HG02885 (cell line): ENCODE measurements at regions not wholly inside any gene's neighbourhood (a gene's known extent, or its start where the extent isn't known, plus 50 kb on each side); places are given as distances from the start of the nearest gene placed in this dataset.

Experiments used
- ATAC-seq: cut with Tn5 transposase; IDR thresholded peaks from one replicate; pipeline ENCODE4 v1.9.1; 2021; ENCODE audit warnings: mild to moderate bottlenecking; ENCODE audit not compliant: unreplicated experiment, poor library complexity

DNA sequence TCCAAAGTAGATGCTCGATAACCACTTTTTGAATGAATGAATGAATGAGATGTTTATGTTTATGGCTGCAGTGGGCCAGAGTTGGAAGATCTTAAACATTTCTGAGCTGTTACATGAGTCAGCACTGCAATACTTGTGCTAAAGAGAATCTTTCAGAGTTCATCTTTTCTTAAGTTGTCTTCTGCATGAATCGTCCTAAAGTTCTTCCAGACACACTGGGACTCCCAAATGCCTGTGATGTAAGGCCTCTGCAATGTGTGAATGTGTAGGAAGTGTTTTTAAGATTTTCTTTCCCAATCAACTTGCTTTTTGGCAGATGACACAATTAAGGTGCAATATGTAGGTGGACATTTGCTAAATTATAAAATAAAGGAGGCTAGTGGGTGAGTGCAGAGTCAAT, 50.3 kb upstream of the TRIM9 start:
- ATAC-seq, result no peak

- no peak for ATAC-seq
Observed at GRCh38 chr14:51147183-51147582, 52.3 kb upstream of the TRIM9 start.

- no peak for ATAC-seq
Observed at GRCh38 chr14:51155326-51155725, 60.4 kb upstream of the TRIM9 start.

DNA sequence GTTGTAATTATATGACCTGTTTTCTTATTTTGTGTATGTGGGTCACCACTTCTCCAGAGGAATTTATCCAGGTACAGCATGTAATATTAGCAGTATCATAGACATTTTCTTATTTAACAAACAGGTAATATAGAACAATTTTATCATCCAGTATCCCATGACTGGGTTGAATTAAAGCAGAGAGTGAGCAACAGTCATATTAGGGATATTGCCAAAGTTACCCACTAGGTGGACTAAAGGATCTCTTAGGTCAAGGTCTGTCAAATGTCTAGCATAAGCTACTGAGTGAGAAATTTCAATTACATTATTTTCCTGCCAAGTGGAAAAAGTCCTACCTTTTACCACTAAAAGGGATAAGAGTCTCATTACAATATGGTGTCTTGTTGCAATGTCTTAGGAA, 62.1 kb upstream of the TRIM9 start:
- peak; percentile 71 for ATAC-seq

DNA sequence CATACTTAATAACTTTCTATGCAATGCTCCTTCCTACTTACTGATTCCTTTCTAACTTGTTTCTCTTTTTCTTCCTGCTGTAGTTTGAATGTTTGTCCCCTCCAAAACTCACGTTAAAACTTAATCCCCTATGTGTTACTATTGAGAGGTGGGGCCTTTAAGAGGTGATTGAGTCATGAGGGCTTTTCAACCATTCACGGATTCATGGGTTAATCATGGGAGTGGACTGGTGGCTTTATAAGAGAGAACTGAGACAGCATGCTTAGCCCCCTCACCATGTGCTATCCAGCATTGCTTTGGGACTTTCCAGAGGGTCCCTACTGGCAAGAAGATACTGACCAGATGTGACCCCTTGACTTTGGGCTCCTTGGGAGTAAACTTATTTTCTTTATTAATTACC, 66.0 kb upstream of the TRIM9 start:
- peak; percentile 45 for ATAC-seq

- no peak for ATAC-seq
Observed at GRCh38 chr14:51165415-51165814, 70.5 kb upstream of the TRIM9 start.

- peak; percentile 67 for ATAC-seq
Observed at GRCh38 chr14:51167587-51168214, 72.3 kb upstream of the TMX1 start.

DNA sequence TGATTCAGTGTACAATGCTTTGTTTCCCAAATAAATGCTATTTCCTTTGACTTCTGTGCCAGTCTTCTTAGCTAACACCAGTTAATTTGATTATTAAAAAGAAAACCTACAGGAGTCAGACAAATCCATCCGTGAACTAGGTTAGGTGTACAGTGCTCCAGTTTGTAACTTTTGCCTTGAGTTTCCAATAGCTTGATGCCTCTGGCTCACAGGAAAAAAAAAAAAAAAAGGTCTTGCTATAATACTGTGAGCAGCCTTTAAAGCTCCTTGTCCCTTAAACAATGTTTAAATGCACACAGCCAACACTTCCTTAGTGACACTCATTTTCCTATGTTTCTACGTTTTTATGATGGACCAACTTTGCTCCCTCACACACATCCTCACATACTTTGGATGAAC, 71.8 kb upstream of the TMX1 start:
- no peak for ATAC-seq

GRCh38 chr14:51173863-51174262, 66.2 kb upstream of the TMX1 start:
- no peak for ATAC-seq

- no peak for ATAC-seq
Observed at GRCh38 chr14:51176839-51177238, 63.2 kb upstream of the TMX1 start.

- peak; percentile 91 for ATAC-seq
Observed at GRCh38 chr14:51180577-51180976, 59.5 kb upstream of the TMX1 start.

GRCh38 chr14:51182131-51182565, 57.9 kb upstream of the TMX1 start:
- no peak for ATAC-seq

GRCh38 chr14:51185180-51185579, 54.9 kb upstream of the TMX1 start:
- ATAC-seq, result no peak

GRCh38 chr14:51185754-51186153, 54.3 kb upstream of the TMX1 start:
- peak; percentile 83 for ATAC-seq

DNA sequence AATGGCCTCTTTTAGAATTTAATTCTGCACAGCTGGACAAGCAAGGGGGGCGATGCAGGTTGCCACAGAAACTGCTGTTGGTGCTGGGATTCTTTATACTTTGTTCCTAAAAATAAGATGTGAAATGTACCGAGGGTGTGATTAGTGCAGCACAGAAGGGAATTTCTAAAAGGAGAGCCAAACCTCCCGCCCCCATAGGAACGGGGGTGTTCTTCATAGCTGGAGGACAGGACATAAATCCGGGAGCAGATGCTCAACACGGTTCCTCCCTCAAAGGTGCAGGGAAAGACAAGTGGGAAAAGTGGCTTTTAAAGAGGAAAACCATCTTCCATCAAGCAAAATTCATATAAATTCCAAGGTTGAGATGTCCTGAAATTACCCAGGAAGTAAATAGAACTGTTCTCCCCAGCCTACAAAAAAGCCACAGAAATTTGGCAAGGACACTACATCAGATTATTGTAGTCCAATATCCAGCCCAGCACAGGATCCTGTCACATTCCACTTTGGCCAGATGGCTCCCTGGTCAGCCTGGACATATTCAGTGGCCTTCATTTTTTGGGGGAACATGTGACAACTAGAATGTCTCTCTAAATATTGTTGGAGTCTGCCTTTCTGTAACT, 51.4 kb upstream of the TMX1 start:
- no peak for ATAC-seq

- ATAC-seq, result no peak
Observed at GRCh38 chr14:51189600-51190376, 50.3 kb upstream of the TMX1 start.
